ENCODE measurements at regions not wholly inside any gene's neighbourhood (a gene's known extent, or its start where the extent isn't known, plus 50 kb on each side); places are given as distances from the start of the nearest gene placed in this dataset.
"Not testable (repeated sequence)": the region's sequence is repeated elsewhere in the genome, so short reads cannot be mapped to it uniquely, and the experiment has no call there.

- ATAC-seq: no peak
- 71 to 75% methylated on average over 1 of the region's 1 CpG for WGBS, 2 donors (ENCODE audit: low coverage in 1 of 2)
Observed at GRCh38 chr5:72677447-72677846, 139.0 kb upstream of the TNPO1 start.

GRCh38 chr5:72676831-72677230 lies 139.6 kb upstream of the TNPO1 start:
- H3K27me3 ChIP-seq, H3K4me3 ChIP-seq, H3K36me3 ChIP-seq, H3K9me3 ChIP-seq, ATAC-seq, H3K27ac ChIP-seq, H3K4me1 ChIP-seq: not testable (repeated sequence)
- 90 to 95% methylated on average over 3 to 6 of the region's 8 CpGs for WGBS, 2 donors (ENCODE audit: low coverage in 1 of 2)

More at GRCh38 chr5:72677447-72677846, 139.0 kb upstream of the TNPO1 start:
- H3K4me1 ChIP-seq: no peaks in the 10 kb centered on the region
- no peak for TF ChIP-seq POLR2AphosphoS5 (IDR thresholded peaks at IDR 0.05)
- TF ChIP-seq EP300 (IDR thresholded peaks at IDR 0.05): no peak
- H3K9me3 ChIP-seq: peaks cover 0 to 10% (median 0%) of the 10 kb centered on the region in 3 donors
- no peak overlapping the region for H3K27ac ChIP-seq
- no peaks in the 10 kb centered on the region for H3K36me3 ChIP-seq
- no peaks in the 10 kb centered on the region for H3K27me3 ChIP-seq
- H3K4me3 ChIP-seq: no peak overlapping the region

GRCh38 chr5:72673623-72674022 lies 142.8 kb upstream of the TNPO1 start:
- ATAC-seq: no peak
- H3K4me3 ChIP-seq: no peak overlapping the region
- H3K27me3 ChIP-seq: no peaks in the 10 kb centered on the region
- H3K4me1 ChIP-seq: no peaks in the 10 kb centered on the region
- H3K27ac ChIP-seq: no peak overlapping the region
- no peak for TF ChIP-seq POLR2A (IDR thresholded peaks at IDR 0.05)
- no peak for TF ChIP-seq CTCF (IDR thresholded peaks at IDR 0.05)
- no peak for TF ChIP-seq POLR2AphosphoS5 (IDR thresholded peaks at IDR 0.05)
- TF ChIP-seq EP300 (IDR thresholded peaks at IDR 0.05): no peak
- H3K36me3 ChIP-seq: no peaks in the 10 kb centered on the region
- peaks cover 0 to 7% (median 0%) of the 10 kb centered on the region in 3 donors for H3K9me3 ChIP-seq

- no peaks in the 10 kb centered on the region for H3K27me3 ChIP-seq
- H3K9me3 ChIP-seq: peaks cover 0 to 7% (median 0%) of the 10 kb centered on the region in 3 donors
- H3K27ac ChIP-seq: no peak overlapping the region
- no peaks in the 10 kb centered on the region for H3K36me3 ChIP-seq
- no peaks in the 10 kb centered on the region for H3K4me1 ChIP-seq
- H3K4me3 ChIP-seq: no peak overlapping the region
- ATAC-seq: no peak
- no peak for TF ChIP-seq EP300 (IDR thresholded peaks at IDR 0.05)
- no peak for TF ChIP-seq POLR2A (IDR thresholded peaks at IDR 0.05)
- no peak for TF ChIP-seq CTCF (IDR thresholded peaks at IDR 0.05)
- no peak for TF ChIP-seq POLR2AphosphoS5 (IDR thresholded peaks at IDR 0.05)
Observed at GRCh38 chr5:72673180-72673579, 143.3 kb upstream of the TNPO1 start.

GRCh38 chr5:72667708-72668107 lies 148.8 kb upstream of the TNPO1 start:
- no peaks in the 10 kb centered on the region for H3K27me3 ChIP-seq
- H3K4me1 ChIP-seq: no peaks in the 10 kb centered on the region
- ATAC-seq: no peak
- 92 to 100% methylated on average over 1 of the region's 1 CpG for WGBS, 2 donors (ENCODE audit: low coverage in 1 of 2)
- TF ChIP-seq CTCF (IDR thresholded peaks at IDR 0.05) (no peak), EP300 (IDR thresholded peaks at IDR 0.05) (no peak), POLR2AphosphoS5 (IDR thresholded peaks at IDR 0.05) (no peak), POLR2A (IDR thresholded peaks at IDR 0.05) (no peak)
- no peaks in the 10 kb centered on the region for H3K36me3 ChIP-seq
- H3K4me3 ChIP-seq: no peak overlapping the region
- no peak overlapping the region for H3K27ac ChIP-seq
- H3K9me3 ChIP-seq: no peaks in the 10 kb centered on the region

- WGBS, 2 donors (ENCODE audit: low coverage in 1 of 2): 71 to 72% methylated on average over 1 to 7 of the region's 7 CpGs
- Histone ChIP-seq H3K9me3 (no peaks in the 10 kb centered on the region), H3K4me3 (no peak overlapping the region), H3K27ac (no peak overlapping the region), H3K27me3 (no peaks in the 10 kb centered on the region), H3K36me3 (no peaks in the 10 kb centered on the region), H3K4me1 (no peaks in the 10 kb centered on the region)
- no peak for TF ChIP-seq CTCF (IDR thresholded peaks at IDR 0.05)
- no peak for TF ChIP-seq POLR2AphosphoS5 (IDR thresholded peaks at IDR 0.05)
- TF ChIP-seq POLR2A (IDR thresholded peaks at IDR 0.05): no peak
- no peak for TF ChIP-seq EP300 (IDR thresholded peaks at IDR 0.05)
- ATAC-seq: no peak
Observed at GRCh38 chr5:72662936-72663335, 153.5 kb upstream of the TNPO1 start.

Data from gastroesophageal sphincter (tissue), 4 donors.